HUDEP-2 (cell line): ENCODE measurements at regions not wholly inside any gene's neighbourhood (a gene's known extent, or its start where the extent isn't known, plus 50 kb on each side); places are given as distances from the start of the nearest gene placed in this dataset.

Experiments used
- DNase-seq, 76 experiments: peaks; one replicate each; lab custom pipeline; 2025; ENCODE audit not compliant: unreplicated experiment in 76 of 76; lab: John Stamatoyannopoulos, UW

DNA sequence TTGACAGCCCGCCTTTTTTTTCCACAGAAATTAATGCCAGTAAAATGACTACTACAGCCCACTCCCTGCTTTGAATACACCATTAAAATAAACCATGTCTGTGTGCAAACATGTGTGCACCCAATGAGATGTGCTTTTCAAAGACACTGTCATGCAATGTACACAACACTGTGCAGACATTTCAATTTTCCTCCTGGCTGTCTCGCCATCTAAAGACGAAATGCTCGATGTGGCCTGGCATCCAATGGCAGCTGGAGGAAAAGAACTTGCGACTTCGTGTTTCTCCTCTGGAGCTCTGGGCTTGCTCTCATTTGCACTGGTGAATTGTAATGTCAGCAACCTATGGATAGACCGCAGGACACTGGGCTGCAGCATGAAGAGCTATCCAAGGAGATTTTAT, 147.0 kb upstream of the NAV2 start:
- no peak for DNase-seq

DNA sequence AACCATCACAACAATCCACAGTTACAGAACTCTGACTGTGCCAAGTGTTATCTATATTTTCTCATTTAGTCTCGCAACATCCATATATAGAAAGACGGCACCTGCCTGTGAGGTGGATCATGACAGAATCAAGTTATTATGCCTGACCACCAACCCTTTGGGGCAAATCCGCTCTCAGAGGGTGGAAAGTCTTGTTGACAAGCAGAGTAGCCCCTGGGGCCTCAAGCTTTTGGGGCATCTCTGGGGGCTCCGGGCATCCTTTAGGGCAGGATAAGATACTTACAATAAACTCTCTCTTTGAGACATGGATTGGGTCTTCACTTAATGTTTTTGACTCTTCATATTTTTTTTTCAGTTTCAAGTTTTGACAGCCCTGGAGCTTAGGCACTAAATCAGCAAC, 150.5 kb upstream of the NAV2 start:
- DNase-seq = no peak

DNA sequence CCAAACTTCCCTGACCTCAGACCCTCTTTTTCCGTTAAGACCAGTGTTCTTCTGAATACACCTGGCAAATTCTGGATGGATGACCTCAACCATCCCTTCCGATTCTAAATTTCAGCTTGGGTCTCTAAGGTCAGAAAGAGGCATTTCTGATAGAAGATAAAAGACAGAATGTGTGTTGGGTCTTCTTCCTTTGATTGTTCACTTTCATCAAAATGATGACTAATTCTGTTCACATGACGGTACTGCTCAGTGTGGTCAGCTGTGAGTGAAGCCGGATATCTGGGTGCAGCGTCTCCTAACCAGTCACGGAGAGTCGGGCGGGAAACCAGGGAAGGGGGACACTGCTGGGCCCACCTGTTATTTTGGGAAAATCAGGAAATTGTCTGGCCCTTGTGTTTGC, 151.6 kb upstream of the NAV2 start:
- no peak for DNase-seq

DNA sequence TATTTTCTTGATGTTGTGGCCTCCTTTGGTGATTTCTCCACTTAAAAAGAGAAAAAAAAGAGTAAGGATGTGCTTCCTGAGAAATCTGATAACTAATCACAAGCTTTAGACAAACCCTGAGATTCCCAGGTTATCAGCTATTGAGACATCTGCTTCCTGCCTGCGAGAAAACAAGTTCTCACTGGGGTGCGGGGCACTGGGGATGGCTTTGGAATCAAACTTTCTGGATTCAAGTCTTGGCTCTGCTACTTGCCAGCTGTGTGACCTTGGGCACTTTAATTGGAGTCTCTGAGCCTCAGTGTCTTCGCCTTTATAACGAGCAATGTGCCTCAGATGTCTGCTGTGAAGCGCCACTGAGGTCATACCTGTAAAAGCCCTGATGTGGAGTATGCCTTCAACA, 152.5 kb upstream of the NAV2 start:
- DNase-seq = no peak

DNA sequence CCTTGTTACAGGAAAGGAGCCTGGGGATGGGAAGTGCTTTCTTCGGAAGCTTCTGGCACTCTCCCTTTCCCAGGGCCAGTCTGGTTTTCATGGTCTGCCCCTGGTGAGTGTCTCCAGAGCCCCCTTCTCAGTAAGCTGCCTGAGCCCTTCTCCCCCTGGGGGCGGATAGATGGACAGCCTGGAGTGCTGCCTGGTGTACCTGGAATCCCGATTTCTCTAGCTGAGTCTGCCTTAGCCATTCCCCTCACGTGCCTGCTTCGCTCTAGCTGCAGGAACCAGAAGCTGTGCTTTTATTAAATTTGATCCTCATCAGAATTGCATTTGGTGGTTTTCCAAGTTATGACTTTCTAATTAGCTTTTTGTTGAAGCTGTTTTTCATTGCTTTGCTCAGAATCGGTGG, 152.9 kb upstream of the NAV2 start:
- DNase-seq = no peak

DNA sequence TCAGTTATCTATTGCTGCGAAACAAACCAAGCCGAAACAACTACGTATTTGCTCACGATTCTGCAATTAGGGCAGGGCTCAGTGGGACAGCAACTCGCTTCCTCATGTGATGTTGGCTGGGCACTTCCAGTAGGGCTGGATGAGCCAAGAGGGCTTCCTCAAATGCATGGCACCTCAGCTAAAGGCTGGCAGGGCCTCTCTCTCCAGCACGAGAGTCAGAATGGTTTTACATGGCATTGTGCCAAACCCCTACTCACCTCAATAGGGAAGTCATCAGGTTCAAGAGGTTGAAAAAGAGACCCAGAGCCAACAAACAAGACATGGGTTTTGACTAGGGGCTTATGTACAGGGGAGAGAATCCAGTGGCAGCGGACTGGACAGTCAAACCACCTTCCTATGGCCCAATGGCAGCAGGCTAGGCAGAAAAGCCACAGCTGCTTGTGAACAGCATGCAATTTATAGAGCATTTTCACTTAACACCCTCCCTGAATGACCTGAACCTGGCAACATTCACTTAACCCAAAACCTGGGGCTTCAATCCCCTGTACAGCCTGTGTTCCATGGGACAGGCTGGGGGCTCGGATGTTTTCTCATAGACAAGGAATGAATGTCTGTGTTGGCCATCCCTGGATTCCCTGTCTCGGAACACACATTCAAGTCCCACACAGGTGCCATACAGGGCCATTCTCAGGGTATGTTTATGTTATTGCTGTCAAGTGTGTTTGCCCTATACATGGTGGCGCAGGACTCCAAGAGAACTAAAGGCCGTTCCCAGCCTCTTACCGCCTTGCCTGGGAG, 154.2 kb upstream of the NAV2 start:
- DNase-seq = no peak

DNA sequence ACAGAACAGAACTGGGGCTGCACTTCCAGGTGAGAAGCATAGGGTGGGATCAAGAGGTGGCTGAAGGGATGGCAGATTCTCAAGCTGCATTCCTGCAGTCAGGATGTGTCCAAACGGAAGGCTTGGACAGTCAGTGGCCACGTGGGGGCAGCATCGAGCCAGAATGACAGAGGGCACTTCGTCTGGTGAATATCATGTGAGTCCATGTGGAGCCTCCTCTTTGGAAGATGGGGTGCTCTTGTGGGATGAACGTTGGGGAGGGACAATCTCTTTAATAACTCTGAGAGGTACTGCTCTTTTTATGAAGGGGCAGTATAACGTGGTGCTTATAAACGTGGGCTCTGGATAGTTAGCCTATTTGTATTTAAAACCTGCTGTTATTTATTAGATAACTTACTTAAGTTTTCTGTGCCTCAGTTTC, 154.9 kb upstream of the NAV2 start:
- peak in 59 of 76 experiments; percentile 4 to 68 (median 38) for DNase-seq

DNA sequence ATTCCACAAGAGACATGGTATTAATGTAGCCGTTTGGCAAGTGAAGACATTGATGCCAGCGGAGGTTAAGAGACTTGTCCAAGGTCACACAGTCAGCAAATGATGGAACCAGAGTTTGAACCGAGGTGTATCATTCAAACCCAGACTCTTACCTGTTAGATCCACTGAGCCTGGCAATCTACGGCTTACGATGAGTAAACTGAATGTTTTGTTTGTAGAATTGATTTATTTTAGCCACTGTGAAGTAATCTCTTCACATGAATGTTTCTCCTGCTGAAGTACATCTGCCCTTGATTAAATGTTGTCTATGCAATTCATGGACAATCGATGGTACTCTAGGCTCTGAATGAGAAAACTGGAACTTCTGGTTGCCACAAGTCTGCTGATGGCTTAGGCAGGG, 155.5 kb upstream of the NAV2 start:
- no peak for DNase-seq

DNA sequence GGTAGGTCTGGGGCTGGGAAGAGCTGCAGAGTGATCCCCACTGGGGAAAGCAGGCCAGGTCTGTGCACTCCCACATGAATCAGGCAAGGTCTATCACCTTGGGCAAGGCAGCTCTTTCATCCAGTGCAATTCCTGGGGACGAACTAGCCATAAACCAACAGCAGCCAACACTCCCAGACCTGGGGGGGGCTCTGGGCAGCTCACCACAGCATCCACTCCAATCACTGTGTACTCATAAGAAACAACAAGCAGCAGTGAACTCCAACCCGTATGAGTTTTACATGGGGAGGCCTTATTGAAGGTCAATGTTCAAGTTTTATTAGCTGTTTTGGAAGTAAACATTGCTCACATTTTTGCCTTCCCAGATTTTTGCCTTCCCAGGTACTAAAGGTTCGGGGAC, 157.4 kb upstream of the NAV2 start:
- no peak for DNase-seq

DNA sequence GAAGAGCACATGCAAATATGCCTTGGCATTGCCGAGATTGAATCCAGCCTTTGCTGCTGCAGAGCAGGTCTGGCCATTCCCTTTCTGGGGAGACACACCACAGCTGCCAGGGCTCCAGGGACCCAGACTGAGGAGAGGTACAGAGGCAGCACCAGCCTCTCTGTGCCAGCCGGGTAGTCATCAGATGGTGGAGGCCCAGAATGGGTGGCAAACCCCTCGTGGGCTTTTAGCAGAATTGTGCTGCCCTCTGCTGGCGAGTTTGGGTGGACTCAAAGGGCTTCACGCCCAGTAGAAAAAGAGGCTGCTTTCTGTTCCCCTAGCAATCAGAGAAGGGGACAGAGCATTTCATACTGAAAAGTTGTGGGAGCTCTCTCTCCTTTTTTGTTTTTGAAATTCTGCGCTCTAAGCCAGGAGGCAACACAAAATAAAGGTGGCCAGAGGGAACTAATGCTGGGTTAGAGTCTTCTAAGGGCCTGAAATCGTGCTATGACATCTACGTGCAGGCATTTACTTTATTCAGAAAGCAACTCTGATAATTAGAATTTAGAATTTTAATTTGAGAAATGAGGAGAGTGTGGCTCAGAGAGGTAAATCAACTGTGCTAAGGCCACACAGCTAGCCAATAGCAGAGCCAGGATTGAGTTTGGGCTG, 158.8 kb upstream of the NAV2 start:
- DNase-seq = peak in 55 of 76 experiments; percentile 1 to 67 (median 35)

DNA sequence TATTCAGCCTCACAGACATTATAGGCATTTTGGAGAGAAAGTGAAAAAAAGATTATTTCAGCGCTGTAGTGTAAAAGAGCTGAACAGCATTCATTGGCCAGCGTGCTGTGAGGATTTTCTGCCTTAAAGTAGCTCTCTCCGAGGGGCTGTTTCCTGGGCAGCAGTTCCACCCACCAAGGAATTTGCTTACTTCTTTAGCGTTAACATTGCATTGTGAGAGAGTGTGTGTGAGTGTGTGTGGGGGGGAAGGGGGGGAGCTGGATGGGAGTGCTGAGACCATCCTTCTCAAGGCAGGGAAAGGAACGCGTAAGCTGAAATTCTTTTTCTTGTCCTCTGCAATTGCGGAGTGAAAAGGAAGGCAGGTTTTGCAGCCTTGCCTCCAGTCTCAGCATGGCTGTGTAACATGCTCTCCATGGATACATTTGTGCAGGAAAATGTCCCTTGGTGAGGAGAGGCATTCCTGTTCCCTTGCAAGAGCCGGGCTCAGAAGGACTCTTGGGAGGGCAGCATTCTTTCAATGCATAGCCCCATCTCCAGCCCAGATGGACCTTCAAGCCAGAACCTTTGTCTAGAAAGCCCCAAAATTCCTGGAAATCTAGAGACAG, 159.9 kb upstream of the NAV2 start:
- no peak for DNase-seq

DNA sequence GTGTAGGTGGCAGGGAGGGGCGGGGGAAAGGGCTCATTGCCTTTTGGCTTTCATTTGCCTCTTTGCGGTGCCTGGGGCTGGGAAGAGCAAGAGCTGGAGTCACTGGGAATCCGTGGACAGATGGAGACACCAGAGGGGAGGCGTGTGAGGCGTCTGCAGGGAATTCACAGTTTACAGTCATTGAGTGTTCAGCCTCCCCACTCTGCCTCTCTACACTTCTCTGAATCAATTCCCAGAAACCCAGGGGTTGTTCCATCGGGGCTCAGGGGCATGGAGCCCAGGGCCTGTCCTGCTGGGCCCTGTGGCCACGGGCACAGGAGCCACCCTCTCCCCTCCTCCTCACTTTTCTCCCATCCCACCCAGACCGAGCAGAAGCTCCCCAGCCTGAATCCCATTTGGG, 160.5 kb upstream of the NAV2 start:
- DNase-seq = no peak

DNA sequence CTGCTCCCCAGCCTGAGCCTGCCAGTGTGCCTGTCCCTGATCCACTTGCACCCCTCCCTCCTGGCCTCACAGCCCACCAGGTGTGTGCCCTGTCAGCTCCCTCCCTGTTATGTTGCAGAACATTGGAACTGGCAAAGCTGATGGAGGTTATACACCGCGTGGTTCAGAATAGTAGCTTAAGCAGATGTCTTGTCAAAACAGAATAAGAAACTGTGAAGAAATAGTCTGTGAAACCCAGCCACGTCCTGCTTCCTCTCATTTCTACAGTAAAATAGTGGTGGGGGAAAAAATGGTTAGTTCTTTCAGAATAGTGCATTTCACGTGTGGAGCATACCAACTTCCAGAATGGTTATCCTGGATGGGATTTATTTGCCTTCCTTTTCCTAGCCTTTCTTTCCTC, 161.2 kb upstream of the NAV2 start:
- no peak for DNase-seq

DNA sequence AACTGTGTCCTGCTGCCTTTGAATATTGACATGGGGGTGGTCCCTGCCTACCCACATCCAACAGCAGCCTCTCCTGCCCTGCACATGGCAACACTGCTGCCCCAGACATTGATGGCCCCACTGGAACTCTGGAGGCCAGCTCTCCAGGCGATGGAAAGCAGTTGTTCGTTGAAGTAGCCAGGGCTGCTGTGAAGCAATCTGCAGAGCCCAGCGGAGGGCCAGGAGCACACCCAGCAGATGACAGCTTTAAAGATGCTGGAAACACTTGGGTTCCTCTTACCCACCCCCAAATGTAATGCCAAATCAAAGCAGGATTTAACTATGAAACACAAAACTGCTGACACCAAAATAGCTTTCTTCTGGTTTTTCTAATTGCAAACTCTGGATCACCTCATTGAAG, 165.6 kb upstream of the NAV2 start:
- no peak for DNase-seq

DNA sequence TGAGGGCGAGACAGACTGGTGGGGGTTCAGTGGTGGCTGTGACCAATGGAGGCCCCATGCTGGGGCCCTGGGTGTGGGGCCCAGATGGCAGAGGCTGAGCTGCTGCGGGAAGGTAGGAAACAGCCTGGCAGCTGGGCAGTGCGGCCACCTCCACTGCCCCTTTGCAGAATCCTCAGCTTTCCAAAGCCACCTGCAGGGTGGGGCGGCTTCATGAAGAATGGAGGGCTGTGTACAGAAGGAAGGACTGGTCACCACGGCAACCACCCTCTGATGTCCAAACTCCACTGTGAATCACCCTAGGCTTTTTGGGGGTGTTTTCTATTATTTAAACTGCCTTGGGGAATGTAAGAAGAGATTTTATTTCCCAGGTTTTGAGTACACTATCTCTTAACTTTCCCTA, 166.3 kb upstream of the NAV2 start:
- DNase-seq = no peak

DNA sequence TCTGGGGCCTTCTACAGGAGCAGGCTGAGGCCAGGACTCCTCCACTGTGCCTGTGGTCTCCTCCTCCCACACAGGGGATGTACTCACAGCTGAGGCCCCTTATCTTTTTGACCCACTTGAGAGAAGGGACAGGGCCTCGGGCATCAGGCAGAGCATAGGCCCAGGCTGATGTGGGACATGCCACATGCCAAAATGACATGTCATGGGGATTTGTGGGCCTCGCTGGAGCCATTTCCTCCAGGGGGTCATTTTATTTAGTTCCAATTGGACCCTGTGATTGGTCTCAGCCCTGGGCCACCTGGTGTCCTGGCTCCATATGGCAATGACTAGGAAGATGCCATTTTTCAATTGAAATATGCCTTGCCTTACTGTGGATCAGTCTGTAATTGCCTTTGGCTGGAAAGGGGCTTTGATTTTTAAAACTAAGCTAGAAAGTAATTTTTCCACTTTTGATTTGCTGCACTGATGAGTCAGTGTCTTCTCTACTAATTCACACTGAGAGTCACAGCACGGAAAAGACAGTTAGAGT, 171.1 kb upstream of the NAV2 start:
- no peak for DNase-seq

DNA sequence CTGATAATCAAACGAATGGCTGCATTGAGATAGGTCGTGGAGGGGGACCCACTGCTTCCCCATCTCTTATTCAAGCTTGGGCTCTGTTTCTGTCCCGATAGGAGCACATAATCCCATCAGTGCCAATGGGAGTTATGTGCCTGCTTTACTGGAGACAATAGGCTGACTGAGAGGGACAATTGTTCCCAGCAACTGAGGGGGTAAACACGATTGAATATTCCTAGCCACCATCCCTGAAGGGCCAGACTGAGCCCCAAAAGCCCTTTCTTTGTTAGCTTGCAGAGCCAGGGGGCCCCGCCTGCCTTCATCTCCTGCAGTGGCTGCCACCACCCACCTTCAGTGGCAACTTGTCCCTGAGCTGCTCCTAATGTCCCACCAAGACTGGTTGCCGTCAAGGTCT, 172.8 kb upstream of the NAV2 start:
- no peak for DNase-seq

DNA sequence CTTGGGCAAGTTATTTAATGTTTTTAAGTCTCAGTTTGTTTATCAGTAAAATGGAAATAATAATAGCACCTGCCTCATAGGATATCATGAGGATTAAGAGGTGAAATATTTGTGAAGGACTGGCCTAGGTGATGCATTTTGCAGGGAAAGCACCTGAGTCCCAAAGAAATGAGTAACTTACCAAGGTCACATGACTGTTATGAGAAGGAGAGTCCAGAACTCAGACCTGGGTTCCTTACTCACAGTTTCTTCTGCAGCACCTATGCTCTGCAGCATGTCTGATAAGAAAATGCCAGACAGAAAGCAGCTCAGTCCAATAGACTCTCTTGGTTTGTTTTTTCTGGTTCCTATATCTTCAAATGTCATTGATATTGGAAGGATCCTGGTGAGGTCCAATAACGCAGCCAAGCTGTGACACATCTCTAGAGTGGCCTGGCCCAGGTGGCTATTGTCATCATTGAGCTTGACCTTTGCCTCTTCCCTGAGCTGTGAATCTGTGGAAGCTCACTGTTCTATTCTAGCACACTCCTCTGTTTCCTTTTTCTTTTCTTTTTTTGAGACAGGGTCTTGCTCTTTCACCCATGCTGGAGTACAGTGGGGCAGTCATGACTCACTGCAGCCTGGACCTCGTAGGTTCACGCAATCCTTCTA, 174.7 kb upstream of the NAV2 start:
- DNase-seq = no peak

DNA sequence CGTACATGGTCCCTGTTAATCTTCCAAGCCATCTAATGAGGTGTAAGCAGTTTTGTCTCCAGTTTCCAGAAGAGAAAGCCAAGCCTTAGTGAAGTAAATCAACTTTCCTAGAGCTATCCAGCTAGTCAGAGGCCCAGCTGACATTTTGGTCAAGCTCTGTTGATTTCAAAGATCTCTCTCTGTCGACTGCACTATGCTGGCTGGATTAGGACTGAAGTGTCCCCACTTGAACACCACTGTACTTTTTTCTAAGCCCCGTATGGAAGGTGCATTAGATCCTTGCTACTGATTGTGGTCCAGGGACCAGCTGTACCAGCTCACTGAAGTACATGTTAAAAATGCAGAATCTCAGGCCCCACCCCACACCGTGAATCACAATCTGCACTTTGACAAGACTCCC, 176.5 kb upstream of the NAV2 start:
- DNase-seq = no peak

DNA sequence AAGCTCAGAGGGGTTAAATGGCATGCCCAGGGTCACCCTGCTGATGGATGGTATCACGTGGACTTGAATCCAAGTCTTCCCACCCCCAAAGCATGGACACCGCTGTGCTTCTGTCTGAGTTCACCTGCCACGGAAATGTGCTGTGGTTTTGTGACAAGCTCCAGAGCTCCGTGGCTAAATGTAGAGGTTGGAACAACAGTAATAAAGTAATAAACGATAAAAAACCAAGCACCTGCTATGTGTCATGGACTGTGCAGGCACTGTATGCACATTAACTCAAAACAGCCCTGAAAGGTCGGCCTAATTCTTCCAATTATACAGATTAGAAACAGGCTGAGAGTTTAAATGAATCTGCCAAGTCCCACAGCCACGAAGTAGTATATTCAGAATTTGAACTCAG, 182.1 kb upstream of the NAV2 start:
- DNase-seq = no peak

DNA sequence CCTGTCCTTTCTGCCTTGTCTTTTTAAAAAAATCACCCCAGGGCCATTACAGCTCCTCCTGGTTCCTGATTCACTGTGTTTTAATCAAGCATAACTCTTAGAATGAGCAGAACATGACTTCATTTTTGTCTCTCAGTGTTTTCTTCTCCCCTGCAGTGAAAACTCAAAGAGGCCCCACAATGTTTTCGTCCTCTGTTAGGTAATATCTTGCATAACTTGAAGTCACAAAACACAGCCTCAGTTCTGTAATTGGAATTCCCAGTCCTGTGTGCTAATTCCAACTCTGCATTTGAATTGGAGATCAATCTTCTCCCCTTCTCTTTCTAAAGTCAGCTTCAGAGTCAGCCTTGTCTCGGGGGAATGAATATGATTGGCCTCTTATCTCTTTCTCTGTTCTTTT, 186.5 kb upstream of the NAV2 start:
- DNase-seq = no peak
